Adrenal gland (tissue), 9 donors: ENCODE measurements at regions not wholly inside any gene's neighbourhood (a gene's known extent, or its start where the extent isn't known, plus 50 kb on each side); places are given as distances from the start of the nearest gene placed in this dataset.

Experiments
- DNase-seq, 7 donors: peaks; one replicate each; pipeline ENCODE4 v3.0.0-alpha.2; 2019 to 2020
- H3K27ac ChIP-seq, 5 donors: fragments of 200-600 bp; sonication (generic) in 4 of 5; 1 replicate in 3 of 5; 2 replicates in 2 of 5; pipeline versions ENCODE4 v1.5.1 to v1.8.0; 2016 to 2020; ENCODE audit warnings: mild to moderate bottlenecking in 1 of 5
- H3K27me3 ChIP-seq: fragments of 200-600 bp; 2 replicates; pipeline ENCODE4 v1.8.0; 2021
- H3K36me3 ChIP-seq, 2 donors: fragments of 200-600 bp; replicated peaks in 1 of 2; 1 replicate in 1 of 2; 2 replicates in 1 of 2; pipeline versions ENCODE4 v1.5.1 to v1.8.0; 2018 to 2022
- H3K4me1 ChIP-seq, 2 donors: fragments of 200-600 bp; replicated peaks in 1 of 2; 1 replicate in 1 of 2; 2 replicates in 1 of 2; pipeline versions ENCODE4 v1.5.1 to v1.8.0; 2018 to 2021
- H3K4me3 ChIP-seq, 4 donors: fragments of 200-600 bp; sonication (generic) in 3 of 4; one replicate each; pipeline ENCODE4 v1.5.1; 2016 to 2018
- H3K9me3 ChIP-seq, 3 donors: fragments of 200-600 bp; sonication (generic) in 1 of 3; replicated peaks in 1 of 3; 1 replicate in 2 of 3; 2 replicates in 1 of 3; pipeline versions ENCODE4 v1.5.1 to v1.8.0; 2016 to 2021
- CTCF ChIP-seq, 6 experiments: fragments of 450-650 bp in 4 of 6; fragments of 200-600 bp in 2 of 6; sonication (generic) in 1 of 6; IDR thresholded peaks; 1 replicate in 5 of 6; 2 replicates in 1 of 6; pipeline versions ENCODE4 v1.5.1 to v1.8.0; 2016 to 2021; ENCODE audit warnings: antibody characterized with exemption in 6 of 6, mild to moderate bottlenecking in 2 of 6, moderate library complexity in 1 of 6
- POLR2A ChIP-seq, 2 donors: fragments of 450-650 bp; IDR thresholded peaks; one replicate each; pipeline ENCODE4 v1.6.1; 2017; ENCODE audit warnings: antibody characterized with exemption in 2 of 2, mild to moderate bottlenecking in 2 of 2, moderate library complexity in 1 of 2
- WGBS, 4 donors: extraction: QIAGEN DNeasy Blood & Tissue Kit in 2 of 4; methylation state at CpG; one replicate each; pipeline versions ENCODE4 v1.1.5 to v1.1.7; 2013 to 2017; 5-methylcytosine and 5-hydroxymethylcytosine counted together
- intact Hi-C, 2 donors: fragments of 100-400 bp; cut with DNase I; formaldehyde crosslinking; loops; one replicate each; pipeline versions ENCODE4 v1.14.1 to v1.15.0; 2022 to 2023
- donor health status: healthy with polysubstance abuse.
- donor health status: Bipolar disorder and iron deficiency.
- donor health status: DM: yes; HTN: yes; CAD: no.
- donor health status: DM: no; HTN: no; CAD: no.
- donor health status: DM: no; HTN: no; CAD: no.

DNA sequence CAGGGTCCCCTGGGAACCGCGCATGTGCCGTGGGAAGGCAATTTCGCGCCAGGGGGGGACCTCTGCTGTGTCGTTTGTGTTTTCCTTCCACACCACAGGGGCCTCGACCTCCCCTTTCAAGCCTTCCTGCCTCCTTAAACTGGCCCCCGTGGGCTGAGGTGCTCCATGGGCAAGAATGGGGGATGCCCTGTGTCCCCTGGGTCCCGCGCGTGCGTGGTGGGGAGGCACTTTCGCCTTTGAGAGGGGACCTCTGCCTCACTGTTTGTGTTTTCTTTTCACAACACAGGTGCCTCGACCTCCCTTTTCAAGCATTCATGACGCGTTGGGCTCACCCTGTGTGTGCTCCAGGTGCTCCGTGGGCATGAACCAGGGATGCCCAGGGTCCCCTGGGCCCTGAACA lies 348.8 kb downstream of the ALG10 start:
- TF ChIP-seq CTCF (IDR thresholded peaks at IDR 0.05), result no peak
- TF ChIP-seq POLR2A (IDR thresholded peaks at IDR 0.05), result no peak
- WGBS, 4 donors, result 46 to 66% (median 53%) methylated on average over 11 to 17 of the region's 17 CpGs
- H3K4me1 ChIP-seq, result no peaks in the 10 kb centered on the region
- H3K27ac ChIP-seq, result no peak overlapping the region
- DNase-seq, result no peak
- no peak overlapping the region for H3K4me3 ChIP-seq
- H3K36me3 ChIP-seq, result no peaks in the 10 kb centered on the region
- no peaks in the 10 kb centered on the region for H3K9me3 ChIP-seq
- intact Hi-C loops, result no loop called here
- no peaks in the 10 kb centered on the region for H3K27me3 ChIP-seq

DNA sequence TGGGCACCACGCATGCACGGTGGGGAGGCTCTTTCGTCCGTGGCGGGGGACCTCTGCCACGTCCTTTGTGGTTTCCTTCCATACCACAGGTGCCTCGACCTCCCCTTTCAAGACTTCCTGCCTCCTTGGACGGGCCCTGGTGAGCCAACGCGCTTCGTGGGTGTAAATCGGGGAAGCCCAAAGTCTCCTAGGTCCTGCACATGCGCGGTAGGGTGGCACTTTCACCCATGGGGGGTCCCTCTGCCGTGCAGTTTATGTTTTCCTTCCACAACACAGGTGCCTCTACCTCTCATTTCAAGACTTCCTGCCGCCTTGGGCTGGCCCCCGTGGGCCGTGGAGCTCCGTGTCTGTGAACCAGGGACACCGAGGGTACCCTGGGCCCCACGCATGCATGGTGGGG lies 349.7 kb downstream of the ALG10 start:
- Histone ChIP-seq H3K27ac (no peak overlapping the region), H3K36me3 (no peaks in the 10 kb centered on the region), H3K4me3 (no peak overlapping the region), H3K4me1 (no peaks in the 10 kb centered on the region), H3K9me3 (no peaks in the 10 kb centered on the region), H3K27me3 (no peaks in the 10 kb centered on the region)
- intact Hi-C loops, result no loop called here
- no peak for DNase-seq
- no peak for TF ChIP-seq CTCF (IDR thresholded peaks at IDR 0.05)
- TF ChIP-seq POLR2A (IDR thresholded peaks at IDR 0.05), result no peak
- WGBS, 4 donors, result 49 to 67% (median 51%) methylated on average over 8 to 21 of the region's 21 CpGs

- 63 to 69% (median 69%) methylated on average over 22 to 25 of the region's 25 CpGs for WGBS, 4 donors
- Histone ChIP-seq H3K9me3 (no peaks in the 10 kb centered on the region), H3K27me3 (no peaks in the 10 kb centered on the region), H3K27ac (no peak overlapping the region), H3K4me3 (no peak overlapping the region), H3K36me3 (no peaks in the 10 kb centered on the region), H3K4me1 (no peaks in the 10 kb centered on the region)
- DNase-seq, result no peak
- no peak for TF ChIP-seq POLR2A (IDR thresholded peaks at IDR 0.05)
- no peak for TF ChIP-seq CTCF (IDR thresholded peaks at IDR 0.05)
- intact Hi-C loops, result no loop called here
Observed at GRCh38 chr12:34373926-34374325, 351.6 kb downstream of the ALG10 start.

GRCh38 chr12:34376133-34376799 lies 354.0 kb downstream of the ALG10 start:
- H3K4me3 ChIP-seq, result no peak overlapping the region
- H3K9me3 ChIP-seq, result no peaks in the 10 kb centered on the region
- no peaks in the 10 kb centered on the region for H3K36me3 ChIP-seq
- no peaks in the 10 kb centered on the region for H3K27me3 ChIP-seq
- no peaks in the 10 kb centered on the region for H3K4me1 ChIP-seq
- intact Hi-C loops, result no loop called here
- DNase-seq, result no peak
- no peak overlapping the region for H3K27ac ChIP-seq
- 61 to 69% (median 67%) methylated on average over 26 to 28 of the region's 28 CpGs for WGBS, 4 donors
- no peak for TF ChIP-seq CTCF (IDR thresholded peaks at IDR 0.05)
- TF ChIP-seq POLR2A (IDR thresholded peaks at IDR 0.05), result no peak
